ENCODE measurements at regions not wholly inside any gene's neighbourhood (a gene's known extent, or its start where the extent isn't known, plus 50 kb on each side); places are given as distances from the start of the nearest gene placed in this dataset.

DNA sequence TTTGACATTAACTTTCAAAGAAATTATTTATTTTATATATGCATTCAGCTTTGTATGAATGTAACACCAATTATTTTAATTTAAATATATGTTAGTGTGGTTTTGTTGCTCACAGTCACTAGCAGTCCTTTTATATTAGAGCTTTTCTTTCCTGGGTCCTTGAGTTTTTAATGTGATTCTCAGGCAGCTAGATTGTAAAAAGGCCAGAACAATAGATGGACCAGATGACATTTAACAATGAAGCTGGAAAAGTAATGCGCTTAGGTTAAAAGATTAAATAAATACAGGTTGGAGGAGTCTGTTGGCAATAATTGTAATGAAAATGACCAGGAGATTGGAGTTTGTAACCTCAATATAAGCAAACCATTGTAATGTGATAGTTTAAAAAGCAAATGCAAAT, 171.1 kb downstream of the FTCDNL1 start:
- TF ChIP-seq, protein P1, sequence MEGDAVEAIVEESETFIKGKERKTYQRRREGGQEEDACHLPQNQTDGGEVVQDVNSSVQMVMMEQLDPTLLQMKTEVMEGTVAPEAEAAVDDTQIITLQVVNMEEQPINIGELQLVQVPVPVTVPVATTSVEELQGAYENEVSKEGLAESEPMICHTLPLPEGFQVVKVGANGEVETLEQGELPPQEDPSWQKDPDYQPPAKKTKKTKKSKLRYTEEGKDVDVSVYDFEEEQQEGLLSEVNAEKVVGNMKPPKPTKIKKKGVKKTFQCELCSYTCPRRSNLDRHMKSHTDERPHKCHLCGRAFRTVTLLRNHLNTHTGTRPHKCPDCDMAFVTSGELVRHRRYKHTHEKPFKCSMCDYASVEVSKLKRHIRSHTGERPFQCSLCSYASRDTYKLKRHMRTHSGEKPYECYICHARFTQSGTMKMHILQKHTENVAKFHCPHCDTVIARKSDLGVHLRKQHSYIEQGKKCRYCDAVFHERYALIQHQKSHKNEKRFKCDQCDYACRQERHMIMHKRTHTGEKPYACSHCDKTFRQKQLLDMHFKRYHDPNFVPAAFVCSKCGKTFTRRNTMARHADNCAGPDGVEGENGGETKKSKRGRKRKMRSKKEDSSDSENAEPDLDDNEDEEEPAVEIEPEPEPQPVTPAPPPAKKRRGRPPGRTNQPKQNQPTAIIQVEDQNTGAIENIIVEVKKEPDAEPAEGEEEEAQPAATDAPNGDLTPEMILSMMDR (IDR thresholded peaks at IDR 0.05): no peak
- no peak for TF ChIP-seq EZH2 (IDR thresholded peaks at IDR 0.05; ENCODE audit: borderline replicate concordance, insufficient read depth, low read depth, low read length, poor library complexity, severe bottlenecking)

Data from B cell (primary cell).